Medulla oblongata (tissue), 1 donor: ENCODE measurements at regions not wholly inside any gene's neighbourhood (a gene's known extent, or its start where the extent isn't known, plus 50 kb on each side); places are given as distances from the start of the nearest gene placed in this dataset.
A peak's percentile ranks its signal among the peaks of the same experiment; 100 is the strongest.
"Not testable (repeated sequence)": the region's sequence is repeated elsewhere in the genome, so short reads cannot be mapped to it uniquely, and the experiment has no call there.

ENCODE experiments used
- DNase-seq: peaks from one replicate; pipeline ENCODE4 v3.0.0-alpha.2; 2015; ENCODE audit errors: extremely low spot score

DNA sequence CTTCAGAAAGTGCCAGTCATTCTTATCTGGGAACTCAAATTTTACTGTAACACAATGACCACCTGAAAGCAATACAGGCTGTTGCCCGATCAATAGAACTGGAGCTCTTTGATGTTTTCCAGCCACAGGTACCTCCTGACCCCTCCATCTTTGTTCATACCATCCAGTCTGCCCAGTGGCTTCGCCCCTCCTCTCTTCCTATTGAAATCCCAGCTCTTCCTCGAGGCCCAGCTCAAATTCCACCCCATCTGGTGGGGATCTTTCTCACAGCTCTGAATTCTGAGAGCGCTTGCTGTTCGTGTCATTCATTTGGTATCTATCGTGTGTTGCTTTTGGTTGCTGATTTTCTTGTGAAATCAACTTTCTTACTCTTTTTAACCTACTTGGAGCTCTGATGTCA lies 87.9 kb upstream of the CNKSR3 start:
- no peak for DNase-seq

DNA sequence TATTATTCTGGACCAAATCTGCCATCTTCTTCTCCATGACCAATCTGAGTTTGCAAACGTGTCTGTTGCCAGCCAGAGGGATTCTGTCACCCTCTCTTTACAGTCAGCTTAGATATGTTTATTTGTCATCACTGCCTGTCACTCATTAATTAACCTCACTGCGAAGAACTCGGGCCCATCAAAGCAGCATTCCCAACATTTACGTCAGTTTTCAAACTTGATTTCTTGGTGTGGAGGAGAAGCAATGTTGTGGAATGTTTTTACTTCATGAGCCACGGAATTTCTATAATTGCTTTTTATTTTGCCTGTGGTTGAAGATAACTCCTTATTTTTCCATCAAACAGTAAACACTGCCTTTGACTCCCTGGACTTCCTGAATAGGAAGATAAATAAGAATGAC lies 91.8 kb upstream of the CNKSR3 start:
- DNase-seq, result no peak

GRCh38 chr6:154602708-154603107 lies 92.2 kb upstream of the CNKSR3 start:
- no peak for DNase-seq

DNA sequence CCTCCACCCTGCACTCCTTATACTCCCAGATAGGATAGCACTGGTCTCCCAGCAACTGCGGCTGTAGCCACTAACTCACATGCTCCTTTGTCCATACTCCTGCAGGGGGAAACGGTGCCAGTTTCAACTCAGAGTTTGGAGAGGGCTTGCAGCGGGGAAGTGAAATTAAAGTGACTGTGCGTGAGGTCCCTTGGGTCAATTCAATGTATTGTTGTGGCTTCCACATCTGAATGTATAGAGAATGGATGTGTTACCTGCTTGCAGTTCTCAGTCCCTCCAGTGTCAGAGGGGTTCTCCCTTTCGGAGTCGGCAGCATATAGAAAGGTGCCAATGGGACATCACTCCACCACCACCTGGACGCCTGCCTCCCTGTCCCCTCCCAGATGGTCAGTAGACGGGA lies 93.6 kb upstream of the CNKSR3 start:
- peak; percentile 26 for DNase-seq

- no peak for DNase-seq
Observed at GRCh38 chr6:154605178-154605881, 94.8 kb upstream of the CNKSR3 start.

GRCh38 chr6:154605882-154606370 lies 95.4 kb upstream of the CNKSR3 start:
- DNase-seq, result no peak

- DNase-seq, result no peak
Observed at GRCh38 chr6:154606457-154606856, 96.0 kb upstream of the CNKSR3 start.

DNA sequence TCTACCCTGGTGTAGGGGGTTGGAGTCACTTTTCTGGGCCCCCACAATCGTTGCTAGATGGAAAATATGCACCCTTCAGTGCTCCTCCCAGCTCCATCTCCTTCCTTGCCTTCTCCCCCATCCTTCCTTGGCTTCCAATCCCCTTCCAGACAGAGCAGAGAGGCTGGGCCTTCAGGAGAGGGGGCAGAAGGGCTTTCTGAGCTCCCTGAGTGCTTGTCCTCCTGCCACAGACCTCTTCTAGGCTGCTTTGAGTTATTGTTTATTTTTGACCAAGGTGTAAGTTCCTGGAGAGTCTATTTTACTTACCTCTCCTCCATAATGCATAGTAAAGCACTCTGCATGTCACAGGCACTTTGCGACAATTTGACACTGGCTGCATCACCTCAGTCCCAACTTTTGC lies 96.4 kb upstream of the CNKSR3 start:
- no peak for DNase-seq

DNA sequence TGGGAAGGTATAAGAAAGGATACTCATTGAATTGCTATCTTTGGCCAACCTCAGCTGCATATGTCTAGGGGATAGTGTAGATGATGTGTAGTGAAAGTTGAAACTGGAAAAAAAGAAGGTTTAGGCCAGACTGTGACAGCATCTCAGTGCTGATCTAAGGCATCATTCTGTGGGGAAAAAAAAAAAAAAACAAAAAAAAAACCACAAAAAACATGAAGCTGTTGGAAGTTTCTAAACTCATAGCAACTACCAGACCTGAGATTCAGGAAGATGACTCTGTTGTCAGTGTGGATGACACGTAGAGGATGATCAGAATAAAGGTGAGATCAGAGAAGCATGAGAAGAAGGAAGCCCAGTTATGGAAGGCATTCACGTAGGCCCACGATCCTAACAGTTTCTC lies 100.8 kb upstream of the CNKSR3 start:
- no peak for DNase-seq

GRCh38 chr6:154611847-154612246 lies 101.4 kb upstream of the CNKSR3 start:
- no peak for DNase-seq

- DNase-seq, result no peak
Observed at GRCh38 chr6:154613137-154613676, 102.7 kb upstream of the CNKSR3 start.

GRCh38 chr6:154614101-154614500 lies 103.6 kb upstream of the CNKSR3 start:
- DNase-seq, result no peak

GRCh38 chr6:154614641-154615040 lies 104.2 kb upstream of the CNKSR3 start:
- no peak for DNase-seq

- DNase-seq, result peak; percentile 41
Observed at GRCh38 chr6:154615483-154616025, 105.1 kb upstream of the CNKSR3 start.

GRCh38 chr6:154617175-154617574 lies 106.7 kb upstream of the CNKSR3 start:
- no peak for DNase-seq

GRCh38 chr6:154619146-154619545 lies 108.7 kb upstream of the CNKSR3 start:
- DNase-seq, result no peak

DNA sequence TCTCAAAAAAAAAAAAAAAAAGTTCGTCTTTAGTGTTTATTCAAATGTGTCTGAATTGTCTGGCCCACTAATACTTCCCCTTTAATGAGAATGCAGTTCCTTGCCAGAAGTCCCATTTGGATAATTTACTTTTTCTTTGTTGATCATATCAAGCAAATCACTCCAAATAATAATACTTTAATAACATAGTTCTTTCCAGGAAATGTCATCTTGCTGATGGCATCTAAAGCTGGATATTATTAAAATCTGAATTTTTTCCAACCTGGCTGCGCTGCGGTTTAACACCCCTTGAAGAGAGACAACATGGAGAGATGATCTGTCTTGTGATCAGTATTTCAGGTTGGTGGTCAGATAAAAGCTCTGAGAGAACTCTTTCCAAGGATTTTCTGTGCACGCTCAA lies 111.2 kb upstream of the CNKSR3 start:
- no peak for DNase-seq

- DNase-seq, result no peak
Observed at GRCh38 chr6:154622618-154623336, 110.4 kb upstream of the SCAF8 start.

DNA sequence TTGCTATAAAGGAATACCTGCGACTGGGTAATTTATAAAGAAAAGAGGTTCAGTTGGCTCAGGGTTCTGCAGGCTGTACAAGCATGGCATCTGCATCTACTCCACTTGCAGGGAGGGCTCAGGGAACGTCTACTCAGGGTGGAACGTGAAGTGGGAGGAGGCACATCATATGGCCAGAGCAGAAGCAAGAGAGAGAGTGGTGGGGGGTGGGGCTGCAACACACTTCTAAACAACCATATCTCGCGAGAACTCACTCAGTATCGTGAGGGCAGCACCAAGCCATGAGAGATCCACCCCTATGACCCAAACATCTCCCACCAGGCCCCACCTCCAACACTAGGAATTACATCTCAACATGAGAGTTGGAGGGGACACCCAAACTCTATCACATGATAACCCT lies 109.8 kb upstream of the SCAF8 start:
- DNase-seq, result no peak

GRCh38 chr6:154624038-154624599 lies 109.1 kb upstream of the SCAF8 start:
- DNase-seq, result no peak

- DNase-seq, result not testable (repeated sequence)
Observed at GRCh38 chr6:154624727-154625126, 108.5 kb upstream of the SCAF8 start.

- no peak for DNase-seq
Observed at GRCh38 chr6:154625721-154626120, 107.5 kb upstream of the SCAF8 start.
